BLaER1 (cell line): ENCODE measurements at regions not wholly inside any gene's neighbourhood (a gene's known extent, or its start where the extent isn't known, plus 50 kb on each side); places are given as distances from the start of the nearest gene placed in this dataset.

Source experiments
- H3K27ac ChIP-seq: shearing (Covaris generic); formaldehyde crosslinking; 2 replicates; pipeline ENCODE4 v1.8.1; 2022
- H3K27me3 ChIP-seq: shearing (Covaris generic); formaldehyde crosslinking; 2 replicates; pipeline ENCODE4 v1.8.1; 2022
- H3K36me3 ChIP-seq: shearing (Covaris generic); formaldehyde crosslinking; 2 replicates; pipeline ENCODE4 v1.8.1; 2022
- H3K4me1 ChIP-seq: shearing (Covaris generic); formaldehyde crosslinking; 2 replicates; pipeline ENCODE4 v1.8.1; 2022
- H3K4me2 ChIP-seq: shearing (Covaris generic); formaldehyde crosslinking; 2 replicates; pipeline ENCODE4 v1.8.1; 2022
- H3K4me3 ChIP-seq: shearing (Covaris generic); formaldehyde crosslinking; 2 replicates; pipeline ENCODE4 v1.8.1; 2022
- H3K9ac ChIP-seq: shearing (Covaris generic); formaldehyde crosslinking; 2 replicates; pipeline ENCODE4 v1.8.1; 2022
- H3K9me3 ChIP-seq: shearing (Covaris generic); formaldehyde crosslinking; 2 replicates; pipeline ENCODE4 v1.8.1; 2022
- H4K20me1 ChIP-seq: shearing (Covaris generic); formaldehyde crosslinking; 2 replicates; pipeline ENCODE4 v1.8.1; 2022
- Cebpa-rat ChIP-seq: shearing (Covaris generic); IDR thresholded peaks from 2 replicates; pipeline ENCODE4 v1.8.1; 2022

DNA sequence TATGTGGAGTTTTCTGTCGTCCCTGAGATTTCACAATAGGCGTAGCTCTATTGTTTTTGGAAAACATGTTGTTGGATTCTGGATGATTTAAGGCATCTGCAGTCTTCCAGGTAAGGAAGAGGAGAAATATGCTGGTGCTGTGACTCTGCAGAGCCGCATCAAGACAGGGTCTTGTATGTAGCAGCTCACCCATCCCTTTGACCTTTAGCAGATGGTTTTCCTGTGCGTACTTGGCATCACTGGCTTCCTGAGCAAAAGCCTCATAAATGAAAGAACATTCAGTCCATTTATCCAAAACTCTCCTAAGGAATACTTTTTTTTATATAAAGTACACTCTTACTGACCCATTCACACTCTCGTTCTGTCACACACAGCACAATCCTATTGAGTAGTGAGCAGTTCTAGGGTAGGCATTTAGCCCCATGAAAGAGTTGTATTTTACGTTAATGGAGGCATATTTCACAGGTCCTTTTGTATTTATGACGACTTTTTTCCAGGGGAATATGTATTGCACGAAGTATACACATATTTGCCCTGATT, 443.9 kb downstream of the STK39 start:
- Histone ChIP-seq H3K27me3 (no peaks in the 10 kb centered on the region), H3K4me1 (no peaks in the 10 kb centered on the region), H3K9me3 (no peaks in the 10 kb centered on the region), H3K36me3 (no peaks in the 10 kb centered on the region), H3K27ac (no peak overlapping the region), H3K9ac (no peak overlapping the region), H3K4me3 (no peak overlapping the region), H4K20me1 (no peaks in the 10 kb centered on the region), H3K4me2 (no peak overlapping the region)
- no peak for TF ChIP-seq Cebpa-rat

DNA sequence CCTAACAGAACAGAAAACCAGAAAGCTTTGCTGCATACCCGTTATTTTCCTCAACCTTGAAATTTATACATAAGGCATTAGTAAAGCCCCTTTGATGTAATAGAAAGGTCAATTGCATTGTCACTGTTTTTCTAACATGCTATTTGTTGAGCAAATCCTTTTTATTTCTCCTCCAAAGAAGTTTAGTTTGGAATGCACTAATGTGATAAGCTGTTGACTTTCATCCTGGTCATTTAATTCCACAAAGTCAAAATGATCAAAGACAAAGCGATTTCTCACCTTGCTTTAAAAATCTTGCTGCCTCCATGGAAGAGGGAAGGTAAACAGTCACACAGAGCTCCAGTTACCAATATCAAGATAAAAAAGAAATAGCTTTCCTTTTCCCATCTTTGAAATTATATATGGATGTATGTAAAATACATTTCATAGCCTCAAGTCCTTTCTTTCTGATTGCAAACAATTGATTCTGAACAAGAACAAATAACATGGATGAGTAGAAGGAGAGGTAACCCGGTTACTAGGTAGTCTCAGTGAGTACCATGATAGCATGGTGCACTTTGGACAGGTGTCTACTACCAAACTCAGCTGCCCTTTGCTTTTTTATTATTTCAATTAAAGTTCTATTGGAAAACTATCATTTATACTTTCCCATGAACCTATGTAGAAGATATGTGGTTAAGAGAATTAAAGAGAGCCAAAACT, 452.7 kb downstream of the STK39 start:
- H3K27me3 ChIP-seq: no peaks in the 10 kb centered on the region
- TF ChIP-seq Cebpa-rat: no peak
- H3K9me3 ChIP-seq: no peaks in the 10 kb centered on the region
- H3K9ac ChIP-seq: no peak overlapping the region
- H3K4me3 ChIP-seq: no peak overlapping the region
- H3K4me2 ChIP-seq: no peak overlapping the region
- H3K27ac ChIP-seq: no peak overlapping the region
- H3K4me1 ChIP-seq: no peaks in the 10 kb centered on the region
- H4K20me1 ChIP-seq: no peaks in the 10 kb centered on the region
- H3K36me3 ChIP-seq: no peaks in the 10 kb centered on the region

DNA sequence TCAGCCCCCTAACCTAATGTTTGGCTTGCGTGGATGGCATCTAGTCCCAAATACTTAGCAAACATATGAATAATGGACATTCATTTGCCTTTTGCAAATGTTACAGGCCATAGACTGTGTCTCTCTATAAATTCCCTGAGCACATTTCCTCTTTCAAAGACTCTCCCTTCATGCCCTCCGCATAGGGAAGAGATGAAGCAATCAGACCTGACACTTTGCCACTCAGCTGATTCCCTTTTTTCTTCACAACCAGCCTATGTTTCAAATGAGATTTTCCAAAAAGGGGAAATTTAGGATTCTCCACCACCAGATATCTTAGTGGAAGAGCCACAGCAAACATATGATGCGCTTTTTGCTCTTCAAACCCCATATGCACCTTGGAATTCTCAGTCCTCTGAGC, 453.7 kb downstream of the STK39 start:
- Histone ChIP-seq H3K27me3 (no peaks in the 10 kb centered on the region), H3K9me3 (no peaks in the 10 kb centered on the region), H3K4me2 (no peak overlapping the region), H4K20me1 (no peaks in the 10 kb centered on the region), H3K36me3 (no peaks in the 10 kb centered on the region), H3K4me3 (no peak overlapping the region), H3K4me1 (no peaks in the 10 kb centered on the region), H3K27ac (no peak overlapping the region), H3K9ac (no peak overlapping the region)
- no peak for TF ChIP-seq Cebpa-rat

DNA sequence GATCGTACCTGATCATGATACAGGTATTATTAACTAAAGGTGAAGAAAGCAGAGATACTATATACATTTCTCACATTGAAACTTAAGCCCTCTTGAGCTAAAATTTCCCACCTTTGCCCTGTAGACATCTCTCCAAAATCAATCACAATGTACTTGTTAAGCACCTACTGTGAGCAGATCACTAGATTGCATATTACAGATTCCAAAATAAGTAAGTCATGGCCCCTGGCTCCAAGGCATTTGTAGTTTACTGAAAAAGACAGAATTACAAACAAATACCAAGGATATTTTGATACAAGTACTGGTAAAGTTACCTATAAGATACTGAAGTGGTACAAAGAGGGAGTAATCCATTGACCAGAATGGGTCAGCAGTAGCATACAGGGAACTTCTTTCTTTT, 455.3 kb downstream of the STK39 start:
- no peak overlapping the region for H3K4me2 ChIP-seq
- H3K36me3 ChIP-seq: no peaks in the 10 kb centered on the region
- no peaks in the 10 kb centered on the region for H3K9me3 ChIP-seq
- no peak overlapping the region for H3K9ac ChIP-seq
- no peak for TF ChIP-seq Cebpa-rat
- no peaks in the 10 kb centered on the region for H3K4me1 ChIP-seq
- H3K27ac ChIP-seq: no peak overlapping the region
- H3K27me3 ChIP-seq: no peaks in the 10 kb centered on the region
- H3K4me3 ChIP-seq: no peak overlapping the region
- H4K20me1 ChIP-seq: no peaks in the 10 kb centered on the region

DNA sequence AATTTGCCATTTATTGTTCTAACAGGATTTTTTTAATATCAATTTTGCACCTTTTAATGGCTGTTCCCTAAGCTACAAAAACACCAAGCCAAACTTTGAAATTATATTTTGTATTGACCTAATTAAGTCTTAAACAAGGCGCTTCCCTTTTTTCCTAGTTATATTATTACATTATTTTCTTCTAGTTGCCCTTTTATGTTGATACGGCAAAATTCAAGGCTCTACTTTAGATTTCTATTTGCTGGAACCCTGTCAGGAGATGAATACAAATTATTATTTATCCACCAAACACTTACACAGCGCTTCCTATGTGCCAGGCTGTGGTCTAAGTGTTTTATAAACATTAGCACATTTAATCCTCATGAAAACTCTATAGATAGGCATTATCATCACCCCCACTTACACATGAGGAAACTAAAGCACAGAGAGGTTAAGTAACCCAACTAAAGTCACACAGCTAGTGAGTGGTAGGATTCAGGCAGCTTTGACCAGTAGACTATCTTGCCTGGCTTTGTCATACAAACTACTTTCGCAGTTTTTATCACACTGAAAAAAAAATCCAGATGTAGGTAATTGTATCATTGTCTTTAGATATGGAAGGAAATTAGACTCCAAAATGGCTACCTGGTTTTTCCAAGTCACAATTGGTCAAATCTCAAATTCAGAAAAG, 456.5 kb downstream of the STK39 start:
- Histone ChIP-seq H3K4me1 (no peaks in the 10 kb centered on the region), H3K4me2 (no peak overlapping the region), H4K20me1 (no peaks in the 10 kb centered on the region), H3K27ac (no peak overlapping the region), H3K9me3 (no peaks in the 10 kb centered on the region), H3K27me3 (no peaks in the 10 kb centered on the region), H3K4me3 (no peak overlapping the region), H3K36me3 (no peaks in the 10 kb centered on the region), H3K9ac (no peak overlapping the region)
- TF ChIP-seq Cebpa-rat: no peak

DNA sequence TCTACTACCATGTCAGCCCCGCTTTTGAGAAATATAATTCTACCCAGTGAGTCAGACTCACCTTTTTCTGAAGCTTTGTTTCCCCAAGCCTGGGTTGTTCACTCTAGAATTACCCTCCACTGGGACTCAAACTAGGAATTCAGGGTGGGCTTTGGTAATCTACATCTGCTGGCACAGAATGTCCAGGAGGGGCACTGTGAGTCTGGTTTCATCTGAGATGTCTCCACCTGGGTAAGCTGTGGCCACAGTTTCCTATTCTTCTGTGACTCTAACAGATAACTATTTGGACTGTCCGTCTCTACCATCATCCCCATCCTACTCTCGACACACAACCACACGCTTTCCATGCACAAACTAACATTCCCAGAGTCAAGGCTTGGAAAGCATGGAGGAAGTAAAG, 457.2 kb downstream of the STK39 start:
- no peak overlapping the region for H3K4me3 ChIP-seq
- no peak overlapping the region for H3K9ac ChIP-seq
- no peak overlapping the region for H3K27ac ChIP-seq
- no peak overlapping the region for H3K4me2 ChIP-seq
- no peaks in the 10 kb centered on the region for H3K4me1 ChIP-seq
- no peaks in the 10 kb centered on the region for H4K20me1 ChIP-seq
- H3K27me3 ChIP-seq: no peaks in the 10 kb centered on the region
- no peak for TF ChIP-seq Cebpa-rat
- no peaks in the 10 kb centered on the region for H3K36me3 ChIP-seq
- no peaks in the 10 kb centered on the region for H3K9me3 ChIP-seq

DNA sequence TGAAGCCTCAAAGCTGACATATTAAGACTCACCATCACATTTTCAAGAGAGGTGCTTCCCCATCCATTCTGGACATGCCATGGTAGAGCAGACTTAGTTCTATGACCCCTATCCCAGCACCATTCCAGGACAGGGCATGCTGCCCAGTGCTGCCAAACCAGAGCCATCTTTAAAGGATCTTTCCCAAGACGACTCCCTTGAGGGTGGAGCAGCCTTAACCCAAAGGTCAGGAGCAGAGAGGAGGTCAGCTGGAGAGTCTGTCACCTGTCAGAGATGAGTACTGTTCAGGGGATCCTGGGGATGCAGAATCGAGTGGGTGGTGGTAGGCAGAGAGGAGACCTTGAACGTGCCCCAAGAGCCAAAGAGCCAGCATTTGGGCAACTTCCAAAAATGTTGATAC, 459.8 kb downstream of the STK39 start:
- Histone ChIP-seq H3K27ac (no peak overlapping the region), H3K4me2 (no peak overlapping the region), H3K27me3 (no peaks in the 10 kb centered on the region), H3K9ac (no peak overlapping the region), H3K9me3 (no peaks in the 10 kb centered on the region), H4K20me1 (no peaks in the 10 kb centered on the region), H3K4me1 (no peaks in the 10 kb centered on the region), H3K4me3 (no peak overlapping the region), H3K36me3 (no peaks in the 10 kb centered on the region)
- no peak for TF ChIP-seq Cebpa-rat

DNA sequence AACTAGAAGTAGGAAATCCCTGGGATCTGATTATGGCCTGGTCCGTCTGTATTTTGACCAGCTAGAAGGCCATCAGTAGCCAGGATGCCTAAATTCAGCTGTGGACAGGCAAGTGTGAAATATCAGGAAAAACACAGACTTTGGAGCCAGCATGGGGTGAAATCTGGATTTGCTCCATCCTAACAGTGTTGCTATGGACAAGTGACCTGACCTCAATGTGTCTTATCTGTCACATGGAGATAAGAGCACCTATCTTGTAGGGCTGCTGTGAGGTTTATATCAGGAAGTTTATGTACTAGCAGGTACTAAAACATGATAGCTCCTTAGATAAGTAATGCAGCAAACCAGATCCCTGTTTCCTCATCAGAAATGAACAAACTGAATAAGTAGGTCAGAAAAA, 460.4 kb downstream of the STK39 start:
- Histone ChIP-seq H3K27ac (no peak overlapping the region), H3K36me3 (no peaks in the 10 kb centered on the region), H3K4me1 (no peaks in the 10 kb centered on the region), H3K27me3 (no peaks in the 10 kb centered on the region), H3K9ac (no peak overlapping the region), H4K20me1 (no peaks in the 10 kb centered on the region), H3K4me3 (no peak overlapping the region), H3K4me2 (no peak overlapping the region), H3K9me3 (no peaks in the 10 kb centered on the region)
- no peak for TF ChIP-seq Cebpa-rat

DNA sequence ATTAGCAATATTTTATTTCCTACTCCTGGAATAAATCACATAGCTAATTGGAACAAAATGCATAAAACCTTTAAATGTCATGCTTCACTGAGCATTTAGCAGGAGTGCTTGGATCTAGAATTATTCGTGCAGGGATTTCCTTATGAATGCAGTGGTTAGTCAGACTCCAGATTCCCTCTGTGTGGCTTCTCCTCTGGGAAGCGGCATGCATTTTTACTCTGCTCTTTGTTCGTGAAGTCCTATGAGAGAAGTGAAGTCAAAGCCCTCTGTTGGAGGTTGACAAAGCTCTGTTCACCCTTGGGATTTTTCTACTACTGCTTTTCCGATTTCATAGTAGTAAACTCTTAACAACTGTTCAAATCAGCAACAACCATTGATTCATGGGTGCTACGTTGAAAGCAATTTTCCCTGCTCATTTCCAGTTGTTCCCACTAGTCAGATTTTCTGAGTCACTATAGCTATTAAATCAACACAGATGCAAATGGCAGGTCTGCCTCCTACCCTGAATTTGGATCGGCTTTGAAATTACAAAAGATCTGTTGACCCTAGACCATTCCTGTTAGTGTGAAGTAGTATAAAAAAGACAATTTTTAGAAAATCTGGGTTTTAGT, 461.7 kb downstream of the STK39 start:
- H3K9ac ChIP-seq: no peak overlapping the region
- TF ChIP-seq Cebpa-rat: no peak

DNA sequence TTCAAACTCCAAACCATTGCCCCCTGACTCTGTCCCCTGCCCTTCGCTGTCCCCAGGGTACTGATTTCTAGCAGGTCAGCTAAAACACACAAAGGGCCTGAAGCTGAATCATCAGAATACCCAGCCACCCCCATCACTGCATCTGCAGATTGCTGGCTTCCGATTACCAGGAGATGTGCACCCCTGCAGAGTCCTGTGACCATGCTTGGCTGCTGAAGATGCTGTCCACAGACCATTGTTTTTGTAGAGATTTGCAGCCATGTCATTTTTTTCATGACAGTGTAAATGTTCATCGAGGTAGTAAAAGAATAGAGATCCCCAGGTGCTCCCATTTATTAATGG, 463.3 kb downstream of the STK39 start:
- H3K27me3 ChIP-seq: no peaks in the 10 kb centered on the region
- no peak overlapping the region for H3K4me2 ChIP-seq
- no peak overlapping the region for H3K4me3 ChIP-seq
- H3K36me3 ChIP-seq: no peaks in the 10 kb centered on the region
- no peaks in the 10 kb centered on the region for H3K4me1 ChIP-seq
- no peaks in the 10 kb centered on the region for H3K9me3 ChIP-seq
- no peak overlapping the region for H3K9ac ChIP-seq
- H4K20me1 ChIP-seq: no peaks in the 10 kb centered on the region
- no peak for TF ChIP-seq Cebpa-rat
- no peak overlapping the region for H3K27ac ChIP-seq

More for the DNA sequence above, 461.7 kb downstream of the STK39 start:
- Histone ChIP-seq H4K20me1 (no peaks in the 10 kb centered on the region), H3K4me3 (no peak overlapping the region), H3K4me2 (no peak overlapping the region), H3K4me1 (no peaks in the 10 kb centered on the region), H3K27ac (no peak overlapping the region), H3K27me3 (no peaks in the 10 kb centered on the region), H3K9me3 (no peaks in the 10 kb centered on the region), H3K36me3 (no peaks in the 10 kb centered on the region)
